ENCODE measurements at regions not wholly inside any gene's neighbourhood (a gene's known extent, or its start where the extent isn't known, plus 50 kb on each side); places are given as distances from the start of the nearest gene placed in this dataset.

GRCh38 chr6:132932588-132932987 lies 118.2 kb downstream of the RPS12 start:
- no peak for TF ChIP-seq CTCF (conservative IDR thresholded peaks at IDR 0.05; ENCODE audit: low read depth, low read length)
- no peak overlapping the region for H3K4me3 ChIP-seq (ENCODE audit: low read depth, low read length)
- no peak for DNase-seq (ENCODE audit: low read depth)

- no peak overlapping the region for H3K4me3 ChIP-seq (ENCODE audit: low read depth, low read length)
- TF ChIP-seq CTCF (conservative IDR thresholded peaks at IDR 0.05; ENCODE audit: low read depth, low read length): no peak
- DNase-seq (ENCODE audit: low read depth): no peak
These were observed 118.7 kb downstream of the RPS12 start for GRCh38 chr6:132933090-132933489.

- TF ChIP-seq CTCF (conservative IDR thresholded peaks at IDR 0.05; ENCODE audit: low read depth, low read length): no peak
- no peak for DNase-seq (ENCODE audit: low read depth)
- H3K4me3 ChIP-seq (ENCODE audit: low read depth, low read length): no peak overlapping the region
These were observed 120.1 kb downstream of the RPS12 start for GRCh38 chr6:132934496-132934895.

GRCh38 chr6:132936646-132937045 lies 122.3 kb downstream of the RPS12 start:
- no peak for DNase-seq (ENCODE audit: low read depth)
- no peak for TF ChIP-seq CTCF (conservative IDR thresholded peaks at IDR 0.05; ENCODE audit: low read depth, low read length)

GRCh38 chr6:132937466-132937906 lies 123.1 kb downstream of the RPS12 start:
- DNase-seq (ENCODE audit: low read depth): peak; percentile 41
- peak; percentile 81 for TF ChIP-seq CTCF (conservative IDR thresholded peaks at IDR 0.05; ENCODE audit: low read depth, low read length)
- no peak overlapping the region for H3K4me3 ChIP-seq (ENCODE audit: low read depth, low read length)

More at GRCh38 chr6:132936646-132937045, 122.3 kb downstream of the RPS12 start:
- H3K4me3 ChIP-seq (ENCODE audit: low read depth, low read length): no peak overlapping the region

GRCh38 chr6:132948889-132949288 lies 134.5 kb downstream of the RPS12 start:
- DNase-seq (ENCODE audit: low read depth): no peak
- H3K4me3 ChIP-seq (ENCODE audit: low read depth, low read length): no peak overlapping the region
- no peak for TF ChIP-seq CTCF (conservative IDR thresholded peaks at IDR 0.05; ENCODE audit: low read depth, low read length)

- no peak for DNase-seq (ENCODE audit: low read depth)
- H3K4me3 ChIP-seq (ENCODE audit: low read depth, low read length): no peak overlapping the region
- no peak for TF ChIP-seq CTCF (conservative IDR thresholded peaks at IDR 0.05; ENCODE audit: low read depth, low read length)
These were observed 136.2 kb downstream of the RPS12 start for GRCh38 chr6:132950566-132950965.
